ENCODE measurements at regions not wholly inside any gene's neighbourhood (a gene's known extent, or its start where the extent isn't known, plus 50 kb on each side); places are given as distances from the start of the nearest gene placed in this dataset.
"Not testable (repeated sequence)": the region's sequence is repeated elsewhere in the genome, so short reads cannot be mapped to it uniquely, and the experiment has no call there.

DNA sequence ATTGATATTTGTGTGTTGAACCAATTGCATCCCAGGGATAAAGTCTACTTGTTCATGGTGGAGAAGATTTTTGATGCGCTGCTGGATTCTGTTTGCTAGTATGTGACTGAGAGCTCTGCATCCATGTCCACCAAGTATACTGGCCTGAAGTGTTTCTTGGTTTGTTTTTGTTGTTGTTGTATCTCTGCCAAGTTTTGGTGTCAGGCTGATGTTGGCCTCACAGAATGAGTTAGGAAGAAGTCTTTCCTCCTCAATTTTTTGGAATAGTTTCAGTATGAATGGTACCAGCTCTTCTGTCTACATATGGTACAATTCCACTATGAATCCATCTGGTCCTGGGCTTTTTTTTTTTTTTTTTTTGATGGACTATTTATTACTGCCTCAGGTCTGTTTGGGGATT is 50.9 kb upstream of the OSTN start:
- POLR2A ChIA-PET: no interaction called here
- CTCF ChIA-PET: interaction anchor here (1.1 kb wide), 1 partner anchor 9 kb away, joined by 3 read pairs; no protein-coding TSS in a partner anchor
- Mint-ChIP-seq H3K36me3 (ENCODE audit: low read depth) (no peaks in the 10 kb centered on the region), H3K4me1 (no peaks in the 10 kb centered on the region), H3K27ac (no peak overlapping the region), H3K4me3 (no peak overlapping the region), H3K9me3 (ENCODE audit: low read depth) (peaks cover 5% of the 10 kb centered on the region), H3K27me3 (peaks cover 3% of the 10 kb centered on the region)
- intact Hi-C loops (cut with DNase I, micrococcal nuclease): no loop called here
- DNase-seq: no peak
- ATAC-seq: no peak

DNA sequence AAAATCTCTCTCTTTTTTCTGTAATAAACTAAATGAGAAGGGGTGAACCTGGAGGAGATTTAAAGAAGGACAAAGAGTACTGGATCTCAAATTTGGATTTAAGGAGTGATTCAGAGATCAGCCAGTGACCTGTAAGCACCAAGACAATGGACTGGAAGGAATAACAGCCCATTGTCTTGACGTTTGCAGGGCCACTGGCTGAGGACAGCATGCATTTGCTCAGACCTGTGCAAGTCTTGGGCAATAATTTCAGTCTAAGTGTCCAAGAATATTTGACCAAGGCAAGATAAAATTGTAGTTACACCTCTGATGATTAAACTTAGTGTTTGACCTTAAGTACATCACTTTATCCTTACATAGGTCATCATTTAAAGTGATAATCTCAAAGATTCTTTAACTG is 55.8 kb upstream of the OSTN start:
- POLR2A ChIA-PET: no interaction called here
- no peak for ATAC-seq
- peaks cover 2% of the 10 kb centered on the region for H3K4me1 Mint-ChIP-seq
- intact Hi-C loops (cut with DNase I, micrococcal nuclease): no loop called here
- CTCF ChIA-PET: interaction anchor here (0.6 kb wide), 1 partner anchor 1179 kb away, joined by 3 read pairs; no protein-coding TSS in a partner anchor
- DNase-seq: no peak
- H3K4me3 Mint-ChIP-seq: no peak overlapping the region
- no peaks in the 10 kb centered on the region for H3K36me3 Mint-ChIP-seq (ENCODE audit: low read depth)
- peaks cover 5% of the 10 kb centered on the region for H3K9me3 Mint-ChIP-seq (ENCODE audit: low read depth)
- no peak overlapping the region for H3K27ac Mint-ChIP-seq
- peaks cover 3% of the 10 kb centered on the region for H3K27me3 Mint-ChIP-seq

DNA sequence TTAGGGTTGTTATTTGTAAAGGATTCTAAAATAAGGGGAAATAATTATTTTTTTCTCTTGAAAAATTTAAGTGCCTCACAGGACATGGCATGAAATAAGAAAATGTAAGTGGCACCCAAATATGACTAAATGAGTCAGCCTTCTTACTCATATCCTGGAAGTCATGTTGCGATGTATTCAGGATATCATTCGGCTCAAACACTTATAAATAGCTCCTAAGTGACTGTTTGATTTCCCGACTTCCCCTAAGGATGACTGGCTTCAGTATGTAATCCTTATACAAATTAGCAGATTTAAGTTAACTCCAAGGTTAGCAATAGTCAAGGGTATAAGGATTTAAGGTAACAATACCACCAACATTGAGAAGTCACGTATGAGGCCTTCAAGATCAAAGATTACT is 57.3 kb upstream of the OSTN start:
- ChIA-PET CTCF (no interaction called here), POLR2A (no interaction called here)
- no peak overlapping the region for H3K4me3 Mint-ChIP-seq
- intact Hi-C loops (cut with DNase I, micrococcal nuclease): no loop called here
- DNase-seq (no peak), ATAC-seq (no peak)
- no peak overlapping the region for H3K27ac Mint-ChIP-seq
- no peaks in the 10 kb centered on the region for H3K36me3 Mint-ChIP-seq (ENCODE audit: low read depth)
- H3K9me3 Mint-ChIP-seq (ENCODE audit: low read depth): peaks cover 3% of the 10 kb centered on the region
- no peaks in the 10 kb centered on the region for H3K27me3 Mint-ChIP-seq
- peaks cover 2% of the 10 kb centered on the region for H3K4me1 Mint-ChIP-seq

DNA sequence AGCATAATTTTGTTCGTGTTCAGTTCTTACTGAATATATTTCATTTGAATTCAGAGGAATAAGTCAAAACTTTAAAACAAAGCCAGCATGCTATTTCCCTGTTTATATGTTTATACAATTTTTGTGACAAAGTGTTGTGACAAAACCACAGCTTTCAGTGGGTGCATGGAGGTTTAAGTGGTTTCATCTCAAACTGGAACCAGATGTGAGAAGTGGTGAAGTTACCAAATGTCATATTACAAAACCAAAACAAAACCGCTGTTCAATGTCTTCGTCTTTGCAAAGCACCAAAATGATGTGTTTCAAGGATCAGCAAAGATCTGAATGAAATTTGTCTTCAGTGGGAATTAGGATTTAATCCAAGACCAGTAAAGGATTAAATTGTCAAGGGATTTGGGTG is 59.3 kb upstream of the OSTN start:
- ChIA-PET POLR2A (no interaction called here), CTCF (no interaction called here)
- H3K27ac Mint-ChIP-seq: no peak overlapping the region
- peaks cover 2% of the 10 kb centered on the region for H3K4me1 Mint-ChIP-seq
- peaks cover 3% of the 10 kb centered on the region for H3K9me3 Mint-ChIP-seq (ENCODE audit: low read depth)
- intact Hi-C loops (cut with DNase I, micrococcal nuclease): no loop called here
- H3K36me3 Mint-ChIP-seq (ENCODE audit: low read depth): no peaks in the 10 kb centered on the region
- H3K4me3 Mint-ChIP-seq: no peak overlapping the region
- ATAC-seq: no peak
- no peaks in the 10 kb centered on the region for H3K27me3 Mint-ChIP-seq
- peak; percentile 5 for DNase-seq

DNA sequence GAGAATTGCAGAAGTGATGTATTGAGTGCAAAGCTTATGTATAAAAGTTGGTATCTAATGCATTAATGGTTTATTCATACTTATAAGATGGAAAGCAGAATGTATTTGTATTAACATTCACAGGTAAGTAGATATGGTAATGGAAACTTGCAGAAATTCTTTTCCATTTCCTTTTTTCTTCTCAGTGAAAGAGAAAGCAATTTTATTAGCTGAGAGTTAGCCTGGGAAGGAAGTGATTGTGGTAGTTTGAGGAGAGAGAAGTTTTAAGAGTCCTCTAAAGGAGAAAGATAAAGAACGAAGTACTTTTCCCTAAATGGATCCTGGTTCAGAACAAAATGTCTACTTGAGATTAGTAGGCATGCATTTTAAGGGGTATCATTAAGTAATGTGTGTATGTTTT is 60.1 kb upstream of the OSTN start:
- ATAC-seq: no peak
- Mint-ChIP-seq H3K4me3 (no peak overlapping the region), H3K9me3 (ENCODE audit: low read depth) (peaks cover 3% of the 10 kb centered on the region), H3K27me3 (no peaks in the 10 kb centered on the region), H3K4me1 (peaks cover 2% of the 10 kb centered on the region), H3K36me3 (ENCODE audit: low read depth) (no peaks in the 10 kb centered on the region), H3K27ac (no peak overlapping the region)
- no peak for DNase-seq
- intact Hi-C loops (cut with DNase I, micrococcal nuclease): no loop called here
- CTCF ChIA-PET: interaction anchor here (1.4 kb wide), 1 partner anchor 9 kb away, joined by 3 read pairs; no protein-coding TSS in a partner anchor
- POLR2A ChIA-PET: no interaction called here

GRCh38 chr3:191137708-191138107 is 61.3 kb upstream of the OSTN start:
- no peak overlapping the region for H3K4me3 Mint-ChIP-seq
- POLR2A ChIA-PET: no interaction called here
- intact Hi-C loops (cut with DNase I, micrococcal nuclease): no loop called here
- no peak for ATAC-seq
- H3K9me3 Mint-ChIP-seq (ENCODE audit: low read depth): peaks cover 3% of the 10 kb centered on the region
- CTCF ChIA-PET: no interaction called here
- no peak for DNase-seq
- H3K36me3 Mint-ChIP-seq (ENCODE audit: low read depth): no peaks in the 10 kb centered on the region
- no peaks in the 10 kb centered on the region for H3K27me3 Mint-ChIP-seq
- no peak overlapping the region for H3K27ac Mint-ChIP-seq
- peaks cover 2% of the 10 kb centered on the region for H3K4me1 Mint-ChIP-seq

GRCh38 chr3:191136347-191136746 is 62.7 kb upstream of the OSTN start:
- no peak overlapping the region for H3K4me3 Mint-ChIP-seq
- DNase-seq: no peak
- POLR2A ChIA-PET: no interaction called here

DNA sequence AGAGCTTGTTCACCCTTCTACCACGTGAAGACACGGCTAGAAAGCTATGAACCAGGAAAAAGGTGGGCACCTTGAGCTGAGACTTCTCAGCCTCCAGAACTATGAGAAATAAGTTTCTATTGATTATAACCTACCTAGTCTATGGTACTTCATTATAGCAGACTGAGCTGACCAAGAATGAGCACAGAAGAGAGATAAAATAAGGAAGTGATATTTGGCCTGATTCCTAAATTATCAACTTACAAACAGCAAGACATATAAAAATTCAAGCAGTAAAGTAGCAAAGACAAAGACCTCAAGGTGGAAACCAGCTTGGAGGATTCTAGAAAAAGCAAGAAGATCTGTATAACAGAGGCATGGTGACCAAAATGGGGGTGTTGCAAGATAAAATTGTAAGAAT is 63.9 kb upstream of the OSTN start:
- ChIA-PET CTCF (no interaction called here), POLR2A (no interaction called here)
- Mint-ChIP-seq H3K27ac (no peak overlapping the region), H3K27me3 (no peaks in the 10 kb centered on the region), H3K4me3 (no peak overlapping the region), H3K4me1 (peaks cover 2% of the 10 kb centered on the region), H3K9me3 (ENCODE audit: low read depth) (peaks cover 3% of the 10 kb centered on the region), H3K36me3 (ENCODE audit: low read depth) (no peaks in the 10 kb centered on the region)
- intact Hi-C loops (cut with DNase I, micrococcal nuclease): no loop called here
- ATAC-seq (no peak), DNase-seq (no peak)

More at GRCh38 chr3:191136347-191136746, 62.7 kb upstream of the OSTN start:
- H3K4me1 Mint-ChIP-seq: peaks cover 2% of the 10 kb centered on the region
- no peak for ATAC-seq
- peaks cover 3% of the 10 kb centered on the region for H3K9me3 Mint-ChIP-seq (ENCODE audit: low read depth)
- no peaks in the 10 kb centered on the region for H3K36me3 Mint-ChIP-seq (ENCODE audit: low read depth)
- H3K27ac Mint-ChIP-seq: no peak overlapping the region
- CTCF ChIA-PET: no interaction called here
- H3K27me3 Mint-ChIP-seq: no peaks in the 10 kb centered on the region
- intact Hi-C loops (cut with DNase I, micrococcal nuclease): no loop called here

GRCh38 chr3:191133359-191133758 is 65.7 kb upstream of the OSTN start:
- Mint-ChIP-seq H3K4me1 (no peaks in the 10 kb centered on the region), H3K4me3 (no peak overlapping the region)
- intact Hi-C loops (cut with DNase I, micrococcal nuclease): no loop called here

DNA sequence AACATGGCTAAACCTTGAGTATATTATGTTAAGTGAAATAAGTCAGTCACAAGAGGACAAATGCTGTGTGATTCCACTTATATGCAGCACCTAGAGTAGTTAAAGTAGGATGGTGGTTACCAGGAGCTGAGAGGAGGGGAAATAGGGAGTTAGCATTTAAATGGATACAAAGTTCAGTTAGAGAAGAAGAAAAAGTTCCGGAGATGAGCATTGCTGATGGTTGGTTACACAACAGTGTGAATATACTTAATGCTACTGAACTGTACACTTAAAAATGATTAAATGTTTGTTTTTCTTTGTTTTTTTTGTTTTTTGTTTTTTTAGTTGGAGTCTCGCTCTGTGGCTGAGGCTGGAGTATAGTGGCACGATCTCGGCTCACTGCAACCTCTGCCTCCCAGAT is 67.7 kb upstream of the OSTN start:
- DNase-seq (no peak), ATAC-seq (no peak)
- Mint-ChIP-seq H3K9me3 (ENCODE audit: low read depth) (peaks cover under 1% of the 10 kb centered on the region), H3K4me3 (no peak overlapping the region), H3K4me1 (no peaks in the 10 kb centered on the region), H3K27me3 (no peaks in the 10 kb centered on the region), H3K36me3 (ENCODE audit: low read depth) (no peaks in the 10 kb centered on the region), H3K27ac (no peak overlapping the region)
- intact Hi-C loops (cut with DNase I, micrococcal nuclease): no loop called here
- CTCF ChIA-PET: no interaction called here
- POLR2A ChIA-PET: no interaction called here

More at GRCh38 chr3:191133359-191133758, 65.7 kb upstream of the OSTN start:
- Mint-ChIP-seq H3K27me3 (no peaks in the 10 kb centered on the region), H3K9me3 (ENCODE audit: low read depth) (peaks cover 3% of the 10 kb centered on the region), H3K36me3 (ENCODE audit: low read depth) (no peaks in the 10 kb centered on the region), H3K27ac (no peak overlapping the region)
- ChIA-PET POLR2A (no interaction called here), CTCF (no interaction called here)
- DNase-seq (no peak), ATAC-seq (no peak)

GRCh38 chr3:191124891-191125290 is 74.2 kb upstream of the OSTN start:
- H3K27ac Mint-ChIP-seq; H3K4me3 Mint-ChIP-seq; CTCF ChIA-PET; ATAC-seq; intact Hi-C loops (cut with DNase I, micrococcal nuclease); DNase-seq; H3K36me3 Mint-ChIP-seq (ENCODE audit: low read depth); H3K27me3 Mint-ChIP-seq; H3K9me3 Mint-ChIP-seq (ENCODE audit: low read depth); H3K4me1 Mint-ChIP-seq; POLR2A ChIA-PET: not testable (repeated sequence)

- Mint-ChIP-seq H3K27ac (no peak overlapping the region), H3K27me3 (no peaks in the 10 kb centered on the region), H3K36me3 (ENCODE audit: low read depth) (no peaks in the 10 kb centered on the region), H3K4me1 (no peaks in the 10 kb centered on the region), H3K4me3 (no peak overlapping the region), H3K9me3 (ENCODE audit: low read depth) (peaks cover 4% of the 10 kb centered on the region)
- DNase-seq: no peak
- ChIA-PET CTCF (no interaction called here), POLR2A (no interaction called here)
- ATAC-seq: no peak
- intact Hi-C loops (cut with DNase I, micrococcal nuclease): no loop called here
Observed at GRCh38 chr3:191123946-191124345, 75.1 kb upstream of the OSTN start.

DNA sequence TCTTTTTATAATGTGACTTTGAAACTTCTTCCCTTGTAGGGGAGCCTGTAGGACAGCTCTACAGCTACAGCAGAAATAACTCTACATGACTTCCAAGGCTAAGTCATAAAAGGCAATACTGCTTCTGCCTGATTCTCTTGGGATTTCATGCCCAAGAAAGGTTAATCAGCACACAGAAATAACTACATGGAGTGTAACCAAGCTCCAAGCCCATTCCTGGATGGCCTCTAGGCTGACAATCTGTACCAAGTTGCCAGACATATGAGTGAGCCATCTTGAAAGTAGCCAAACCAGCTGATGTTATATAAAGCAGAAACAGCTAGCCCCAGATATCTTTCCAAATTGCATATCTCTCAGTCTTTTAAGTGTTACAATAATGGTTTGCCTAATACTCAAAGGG is 75.8 kb upstream of the OSTN start:
- Mint-ChIP-seq H3K4me1 (no peaks in the 10 kb centered on the region), H3K36me3 (ENCODE audit: low read depth) (no peaks in the 10 kb centered on the region), H3K4me3 (no peak overlapping the region), H3K27me3 (no peaks in the 10 kb centered on the region), H3K9me3 (ENCODE audit: low read depth) (peaks cover 4% of the 10 kb centered on the region), H3K27ac (no peak overlapping the region)
- ChIA-PET POLR2A (no interaction called here), CTCF (no interaction called here)
- DNase-seq (no peak), ATAC-seq (no peak)
- intact Hi-C loops (cut with DNase I, micrococcal nuclease): no loop called here
